ENCODE measurements at regions not wholly inside any gene's neighbourhood (a gene's known extent, or its start where the extent isn't known, plus 50 kb on each side); places are given as distances from the start of the nearest gene placed in this dataset.
"Not testable (repeated sequence)": the region's sequence is repeated elsewhere in the genome, so short reads cannot be mapped to it uniquely, and the experiment has no call there.

DNA sequence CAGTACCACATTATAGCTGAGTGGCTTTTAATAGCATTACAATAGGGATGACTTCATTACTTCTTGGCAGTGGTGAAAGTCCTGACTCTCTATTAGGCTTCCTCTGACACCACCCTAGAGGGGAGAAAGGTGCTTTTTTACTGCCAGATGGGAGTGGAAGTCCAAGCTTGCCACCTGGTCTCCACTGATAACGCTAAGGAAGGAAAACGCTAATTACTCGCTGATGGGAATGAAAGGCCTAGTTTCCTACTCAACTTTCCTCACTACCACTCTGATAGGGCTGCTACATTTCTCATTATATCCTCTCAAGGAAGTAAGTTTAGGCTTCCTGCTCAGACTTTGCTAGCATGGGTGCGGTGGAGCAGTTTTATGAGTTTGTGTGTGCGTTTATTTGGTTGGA is 62.3 kb upstream of the PAGE3 start:
- no peak for DNase-seq (ENCODE audit: low read depth in 4 of 4, low spot score in 3 of 4)

- no peak for DNase-seq (ENCODE audit: low read depth in 4 of 4, low spot score in 3 of 4)
Observed at GRCh38 chrX:55335296-55335695, 70.6 kb upstream of the PAGE3 start.

GRCh38 chrX:55336176-55336575 is 71.5 kb upstream of the PAGE3 start:
- DNase-seq (ENCODE audit: low read depth in 4 of 4, low spot score in 3 of 4) = no peak

DNA sequence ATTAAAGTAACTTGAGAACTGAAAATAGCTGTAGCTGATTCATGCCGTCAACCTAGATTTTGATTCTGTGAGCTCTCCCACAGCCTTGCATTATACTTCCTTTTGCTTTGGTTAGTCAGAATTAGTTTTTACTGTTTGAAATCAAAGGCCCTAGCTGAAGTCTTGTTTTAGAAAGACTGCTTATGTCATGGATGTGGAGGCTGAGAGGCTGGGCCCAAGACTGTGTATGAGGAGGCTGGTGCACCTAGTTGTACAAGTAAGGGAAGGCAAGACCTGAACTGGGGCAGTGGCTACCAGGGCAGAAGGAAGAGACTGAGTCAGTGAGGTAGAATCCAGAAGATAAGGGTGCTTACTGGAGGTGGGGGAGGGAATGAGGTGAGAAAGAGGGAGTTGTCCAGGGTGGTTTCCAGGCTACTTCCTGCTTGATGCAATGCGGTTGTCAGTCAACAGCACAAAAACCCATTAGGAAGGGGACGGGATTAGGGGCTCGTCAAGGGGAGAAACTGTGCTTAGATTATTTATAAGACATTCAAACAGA is 76.2 kb upstream of the PAGE3 start:
- DNase-seq (ENCODE audit: low read depth in 4 of 4, low spot score in 3 of 4) = no peak

GRCh38 chrX:55342533-55343501 is 78.1 kb upstream of the PAGE3 start:
- DNase-seq (ENCODE audit: low read depth in 4 of 4, low spot score in 3 of 4) = peak in 1 of 4 donors; percentile 4

GRCh38 chrX:55356609-55357008 is 91.9 kb upstream of the PAGE3 start:
- no peak for DNase-seq (ENCODE audit: low read depth in 4 of 4, low spot score in 3 of 4)

GRCh38 chrX:55357236-55357635 is 92.5 kb upstream of the PAGE3 start:
- no peak for DNase-seq (ENCODE audit: low read depth in 4 of 4, low spot score in 3 of 4)

GRCh38 chrX:55379396-55379795 is 72.5 kb upstream of the MAGEH1 start:
- DNase-seq (ENCODE audit: low read depth in 4 of 4, low spot score in 3 of 4) = no peak

DNA sequence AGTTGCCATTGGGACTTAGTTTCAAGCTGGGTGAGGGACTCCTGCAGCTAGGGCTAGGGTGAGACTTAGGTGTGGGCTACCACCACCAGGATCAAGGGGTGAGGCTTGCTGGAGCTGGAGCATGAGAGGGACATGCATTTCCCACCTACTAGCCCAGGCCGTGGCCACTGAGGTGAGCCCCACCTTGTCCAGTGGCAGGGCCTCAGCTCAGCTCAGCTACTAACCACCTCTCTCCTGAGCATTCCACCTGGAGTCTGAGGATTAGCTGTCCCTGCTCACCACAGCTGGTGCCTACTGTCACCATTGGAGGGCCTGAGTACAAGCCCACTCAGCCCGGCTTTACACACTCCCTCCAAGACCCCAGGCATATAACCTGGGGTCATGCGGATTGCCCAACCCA is 62.6 kb upstream of the MAGEH1 start:
- DNase-seq (ENCODE audit: low read depth in 4 of 4, low spot score in 3 of 4) = no peak

- not testable (repeated sequence) for DNase-seq (ENCODE audit: low read depth in 4 of 4, low spot score in 3 of 4)
Observed at GRCh38 chrX:55396836-55397235, 55.1 kb upstream of the MAGEH1 start.
